Testis (tissue), 2 donors: ENCODE measurements at regions not wholly inside any gene's neighbourhood (a gene's known extent, or its start where the extent isn't known, plus 50 kb on each side); places are given as distances from the start of the nearest gene placed in this dataset.

Experiments
- CTCF ChIP-seq, 3 experiments: fragments of 450-650 bp in 2 of 3; fragments of 200-600 bp in 1 of 3; sonication (generic) in 1 of 3; IDR thresholded peaks; one replicate each; pipeline ENCODE4 v1.5.1; 2016 to 2019; ENCODE audit warnings: antibody characterized with exemption in 3 of 3, mild to moderate bottlenecking in 2 of 3, moderate library complexity in 1 of 3
- POLR2A ChIP-seq: fragments of 450-650 bp; IDR thresholded peaks from one replicate; pipeline ENCODE4 v1.6.1; 2017; ENCODE audit warnings: antibody characterized with exemption, mild to moderate bottlenecking, moderate library complexity

DNA sequence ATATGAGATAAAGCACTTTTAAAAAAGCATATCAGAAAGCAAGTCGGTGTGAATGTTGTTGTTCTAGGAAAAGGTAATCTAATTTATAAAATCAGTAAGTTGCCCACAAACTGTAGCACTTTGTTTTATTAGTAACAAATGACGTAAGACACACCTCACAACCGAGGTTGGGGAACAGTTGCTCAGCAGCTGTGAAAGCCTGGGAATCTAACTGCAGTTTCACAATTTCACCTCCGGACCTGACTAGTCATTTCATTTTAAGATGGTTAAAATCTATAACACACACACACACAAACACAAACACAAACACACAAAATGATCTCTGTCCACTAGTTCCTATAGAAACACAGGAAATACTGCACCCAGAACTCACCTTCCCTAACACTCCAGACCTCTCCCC is 406.7 kb upstream of the NR2F2 start:
- TF ChIP-seq POLR2A (no peak), CTCF (IDR thresholded peaks at IDR 0.05) (no peak)
